A549 (cell line): ENCODE measurements at regions not wholly inside any gene's neighbourhood (a gene's known extent, or its start where the extent isn't known, plus 50 kb on each side); places are given as distances from the start of the nearest gene placed in this dataset.

Experiments
- BHLHE40 ChIP-seq: IDR thresholded peaks from 2 replicates; pipeline ENCODE4 v1.6.1; 2012; ENCODE audit warnings: low read depth, low read length, inconsistent platforms
- CTCF ChIP-seq: fragments of >200 bp; sonication (Bioruptor Twin); formaldehyde crosslinking; IDR thresholded peaks from 3 replicates; pipeline ENCODE4 v1.5.1; 2016
- EP300 ChIP-seq, 2 experiments: fragments of >200 bp; sonication (Bioruptor Twin); formaldehyde crosslinking; IDR thresholded peaks; 2 replicates in 1 of 2; 3 replicates in 1 of 2; pipeline ENCODE4 v1.6.1; 2016 to 2017
- HOXA7 ChIP-seq: fragments of 250-450 bp; sonication (Bioruptor Pico); IDR thresholded peaks from 2 replicates; pipeline ENCODE4 v1.5.0; 2020; ENCODE audit warnings: mild to moderate bottlenecking, moderate library complexity
- JUN ChIP-seq, 2 experiments: fragments of >200 bp; sonication (Bioruptor Twin); formaldehyde crosslinking; IDR thresholded peaks; 2 replicates in 1 of 2; 3 replicates in 1 of 2; pipeline ENCODE4 v1.6.1; 2016 to 2017
- MAX ChIP-seq: IDR thresholded peaks from 2 replicates; pipeline ENCODE4 v1.6.1; 2012
- MAZ ChIP-seq: fragments of 150-350 bp; IDR thresholded peaks from 2 replicates; pipeline ENCODE4 v1.6.1; 2014; ENCODE audit warnings: antibody characterized with exemption, low read depth, low read length, borderline replicate concordance
- MYC ChIP-seq: IDR thresholded peaks from 2 replicates; pipeline ENCODE4 v1.6.1; 2012; ENCODE audit warnings: mild to moderate bottlenecking, inconsistent platforms, low read length, improper control_type of control experiment, borderline replicate concordance
- RAD21 ChIP-seq, 2 experiments: fragments of >200 bp in 1 of 2; sonication (Bioruptor Twin) in 1 of 2; formaldehyde crosslinking in 1 of 2; IDR thresholded peaks in 1 of 2; conservative IDR thresholded peaks in 1 of 2; 2 replicates in 1 of 2; 3 replicates in 1 of 2; pipeline ENCODE4 v1.6.1; 2012 to 2018; ENCODE audit warnings: inconsistent platforms in 1 of 2
- RFX5 ChIP-seq: fragments of 450-650 bp; IDR thresholded peaks from 2 replicates; pipeline ENCODE4 v1.7.1; 2014; ENCODE audit warnings: antibody characterized with exemption, mild to moderate bottlenecking, moderate library complexity
- SREBF2 ChIP-seq: fragments of 450-650 bp; IDR thresholded peaks from 2 replicates; pipeline ENCODE4 v1.6.1; 2014; ENCODE audit warnings: mild to moderate bottlenecking, moderate library complexity
- TF ChIP-seq, protein P1 (sequence below): fragments of 200-600 bp; sonication (generic); IDR thresholded peaks from 2 replicates; pipeline ENCODE4 v1.6.1; 2016; ENCODE audit warnings: antibody characterized with exemption, mild to moderate bottlenecking, moderate library complexity

DNA sequence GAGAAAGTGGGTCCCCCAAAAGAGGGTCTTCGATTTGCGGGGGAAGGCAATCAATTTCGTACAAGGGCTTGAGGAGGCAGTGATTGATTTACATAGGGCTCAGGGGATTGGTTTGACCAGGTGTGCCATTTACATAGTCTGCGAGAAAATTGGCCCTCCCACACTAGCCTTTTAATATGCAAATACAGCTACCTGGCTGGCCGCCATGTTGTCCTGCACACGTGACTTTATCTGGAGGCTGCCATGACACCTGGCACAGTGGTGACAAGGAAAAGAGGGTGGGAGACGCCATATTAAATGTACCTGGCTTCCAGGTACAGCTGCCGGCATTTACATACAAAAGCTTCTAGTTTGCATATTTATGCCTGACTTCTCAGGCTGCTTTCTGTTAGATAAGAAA lies 1577.2 kb upstream of the LRRTM3 start:
- no peak for TF ChIP-seq CTCF
- no peak for TF ChIP-seq HOXA7 (CRISPR knock-in tag)
- no peak for TF ChIP-seq SREBF2
- no peak for TF ChIP-seq RFX5
- TF ChIP-seq EP300 (IDR thresholded peaks at IDR 0.05) = no peak
- no peak for TF ChIP-seq RAD21 (conservative IDR thresholded peaks at IDR 0.05 in 1 of 2, IDR thresholded peaks at IDR 0.05 in 1 of 2)
- no peak for TF ChIP-seq MAZ
- TF ChIP-seq BHLHE40 = no peak
- TF ChIP-seq, protein P1, sequence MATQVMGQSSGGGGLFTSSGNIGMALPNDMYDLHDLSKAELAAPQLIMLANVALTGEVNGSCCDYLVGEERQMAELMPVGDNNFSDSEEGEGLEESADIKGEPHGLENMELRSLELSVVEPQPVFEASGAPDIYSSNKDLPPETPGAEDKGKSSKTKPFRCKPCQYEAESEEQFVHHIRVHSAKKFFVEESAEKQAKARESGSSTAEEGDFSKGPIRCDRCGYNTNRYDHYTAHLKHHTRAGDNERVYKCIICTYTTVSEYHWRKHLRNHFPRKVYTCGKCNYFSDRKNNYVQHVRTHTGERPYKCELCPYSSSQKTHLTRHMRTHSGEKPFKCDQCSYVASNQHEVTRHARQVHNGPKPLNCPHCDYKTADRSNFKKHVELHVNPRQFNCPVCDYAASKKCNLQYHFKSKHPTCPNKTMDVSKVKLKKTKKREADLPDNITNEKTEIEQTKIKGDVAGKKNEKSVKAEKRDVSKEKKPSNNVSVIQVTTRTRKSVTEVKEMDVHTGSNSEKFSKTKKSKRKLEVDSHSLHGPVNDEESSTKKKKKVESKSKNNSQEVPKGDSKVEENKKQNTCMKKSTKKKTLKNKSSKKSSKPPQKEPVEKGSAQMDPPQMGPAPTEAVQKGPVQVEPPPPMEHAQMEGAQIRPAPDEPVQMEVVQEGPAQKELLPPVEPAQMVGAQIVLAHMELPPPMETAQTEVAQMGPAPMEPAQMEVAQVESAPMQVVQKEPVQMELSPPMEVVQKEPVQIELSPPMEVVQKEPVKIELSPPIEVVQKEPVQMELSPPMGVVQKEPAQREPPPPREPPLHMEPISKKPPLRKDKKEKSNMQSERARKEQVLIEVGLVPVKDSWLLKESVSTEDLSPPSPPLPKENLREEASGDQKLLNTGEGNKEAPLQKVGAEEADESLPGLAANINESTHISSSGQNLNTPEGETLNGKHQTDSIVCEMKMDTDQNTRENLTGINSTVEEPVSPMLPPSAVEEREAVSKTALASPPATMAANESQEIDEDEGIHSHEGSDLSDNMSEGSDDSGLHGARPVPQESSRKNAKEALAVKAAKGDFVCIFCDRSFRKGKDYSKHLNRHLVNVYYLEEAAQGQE = no peak
- TF ChIP-seq MYC = no peak
- no peak for TF ChIP-seq MAX
- no peak for TF ChIP-seq JUN (IDR thresholded peaks at IDR 0.05)
